ENCODE measurements at regions not wholly inside any gene's neighbourhood (a gene's known extent, or its start where the extent isn't known, plus 50 kb on each side); places are given as distances from the start of the nearest gene placed in this dataset.

- Histone ChIP-seq H4K5ac (ENCODE audit: low read depth, low read length) (no peak overlapping the region), H3K4ac (ENCODE audit: low read depth, low read length) (no peak overlapping the region), H2BK120ac (ENCODE audit: low read depth, low read length) (no peak overlapping the region), H3K79me1 (ENCODE audit: low read depth in 1 of 2, low read length in 2 of 2) (no peaks in the 10 kb centered on the region), H4K20me1 (ENCODE audit: insufficient read depth, low read length) (no peaks in the 10 kb centered on the region), H3K56ac (ENCODE audit: extremely low read depth, insufficient read depth, low read length) (no peak overlapping the region), H2BK20ac (ENCODE audit: low read depth, low read length) (no peak overlapping the region), H3K36me3 (ENCODE audit: control insufficient read depth, insufficient read depth, low read length) (no peaks in the 10 kb centered on the region), H3K27me3 (ENCODE audit: control insufficient read depth, insufficient read depth, low read length) (no peaks in the 10 kb centered on the region), H3K23ac (ENCODE audit: low read depth, low read length) (no peak overlapping the region), H3K18ac (ENCODE audit: low read depth, low read length) (no peak overlapping the region), H3K9me3 (ENCODE audit: control insufficient read depth, insufficient read depth, low read length) (peaks cover 9% of the 10 kb centered on the region), H3K4me1 (ENCODE audit: control insufficient read depth, insufficient read depth, low read length) (no peaks in the 10 kb centered on the region), H2AFZ (replicated peaks; ENCODE audit: low read length, poor library complexity) (no peak overlapping the region), H3K27ac (ENCODE audit: insufficient read depth, low read length) (no peak overlapping the region), H2BK15ac (ENCODE audit: low read depth, low read length) (no peak overlapping the region), H4K91ac (ENCODE audit: insufficient read depth, low read depth, low read length) (no peak overlapping the region), H2BK5ac (ENCODE audit: low read depth, low read length, poor library complexity, severe bottlenecking) (no peak overlapping the region), H3K9me1 (ENCODE audit: insufficient read depth, low read length) (no peaks in the 10 kb centered on the region), H3K4me2 (ENCODE audit: low read depth, low read length) (no peak overlapping the region), H4K8ac (ENCODE audit: low read depth in 2 of 2, low read length in 2 of 2) (no peak overlapping the region), H2AK9ac (replicated peaks; ENCODE audit: low read depth, low read length, poor library complexity) (no peak overlapping the region), H3K14ac (replicated peaks; ENCODE audit: low read depth, low read length) (no peak overlapping the region), H2AK5ac (ENCODE audit: low read depth, low read length) (no peak overlapping the region), H3K4me3 (ENCODE audit: insufficient read depth, low read depth, low read length) (no peak overlapping the region), H3K9ac (ENCODE audit: low read depth, low read length) (no peak overlapping the region)
- dilution Hi-C loops (cut with HindIII; ENCODE audit: low sequenced_read_pairs, unreplicated experiment) = no loop called here
- no peak for ATAC-seq (ENCODE audit: low read depth)
- no peak for DNase-seq
- WGBS, 2 experiments (ENCODE audit: extremely low coverage in 2 of 2, insufficient read length in 1 of 2) = 45% methylated on average over 4 of the region's 5 CpGs; no CpG with 5 or more reads in 1 of the 2 experiments
- TF ChIP-seq CHD1 (IDR thresholded peaks at IDR 0.05; ENCODE audit: low read depth, low read length) (no peak), RAD21 (IDR thresholded peaks at IDR 0.05; ENCODE audit: low read length) (no peak), MXI1 (IDR thresholded peaks at IDR 0.05; ENCODE audit: borderline replicate concordance, low read depth, low read length) (no peak), MAZ (IDR thresholded peaks at IDR 0.05; ENCODE audit: borderline replicate concordance, low read depth, low read length) (no peak), SMC3 (IDR thresholded peaks at IDR 0.05; ENCODE audit: low read depth, low read length) (no peak), USF2 (IDR thresholded peaks at IDR 0.05; ENCODE audit: low read depth, low read length) (no peak), BHLHE40 (IDR thresholded peaks at IDR 0.05; ENCODE audit: low read depth, low read length) (no peak), NFE2L2 (IDR thresholded peaks at IDR 0.05; ENCODE audit: low read depth, low read length) (no peak), RCOR1 (IDR thresholded peaks at IDR 0.05; ENCODE audit: insufficient replicate concordance, low read length) (no peak), POLR2A (IDR thresholded peaks at IDR 0.05; ENCODE audit: low read depth, low read length) (no peak), RFX5 (IDR thresholded peaks at IDR 0.05; ENCODE audit: low read depth, low read length) (no peak), MAFK (IDR thresholded peaks at IDR 0.05; ENCODE audit: low read depth, low read length) (no peak), CTCF (conservative IDR thresholded peaks at IDR 0.05; ENCODE audit: low read depth, low read length) (no peak), FOS (IDR thresholded peaks at IDR 0.05; ENCODE audit: low read depth, low read length) (no peak), ELK1 (IDR thresholded peaks at IDR 0.05; ENCODE audit: borderline replicate concordance, low read depth, low read length) (no peak), CEBPB (IDR thresholded peaks at IDR 0.05; ENCODE audit: low read depth, low read length) (no peak)
- CTCF ChIA-PET = no interaction called here
- POLR2A ChIA-PET (ENCODE audit: unreplicated experiment) = no interaction called here
- BruUV-seq (replicated peaks) = no TSS peak
- intact Hi-C loops (cut with micrococcal nuclease) = no loop called here
- in situ Hi-C loops (cut with MboI; ENCODE audit: low sequenced_read_pairs) = no loop called here
Measured at GRCh38 chr3:181952221-181952620, 240.5 kb downstream of the SOX2 start.
